ENCODE measurements at regions not wholly inside any gene's neighbourhood (a gene's known extent, or its start where the extent isn't known, plus 50 kb on each side); places are given as distances from the start of the nearest gene placed in this dataset.

- DNase-seq (no peak), ATAC-seq (ENCODE audit: low read depth) (no peak)
- TF ChIP-seq BHLHE40 (IDR thresholded peaks at IDR 0.05; ENCODE audit: low read depth, low read length) (no peak), POLR2A (IDR thresholded peaks at IDR 0.05; ENCODE audit: low read depth, low read length) (no peak), NFE2L2 (IDR thresholded peaks at IDR 0.05; ENCODE audit: low read depth, low read length) (no peak), SMC3 (IDR thresholded peaks at IDR 0.05; ENCODE audit: low read depth, low read length) (no peak), ELK1 (IDR thresholded peaks at IDR 0.05; ENCODE audit: borderline replicate concordance, low read depth, low read length) (no peak), CTCF (conservative IDR thresholded peaks at IDR 0.05; ENCODE audit: low read depth, low read length) (no peak), RCOR1 (IDR thresholded peaks at IDR 0.05; ENCODE audit: insufficient replicate concordance, low read length) (no peak), CHD1 (IDR thresholded peaks at IDR 0.05; ENCODE audit: low read depth, low read length) (no peak), MXI1 (IDR thresholded peaks at IDR 0.05; ENCODE audit: borderline replicate concordance, low read depth, low read length) (no peak), FOS (IDR thresholded peaks at IDR 0.05; ENCODE audit: low read depth, low read length) (no peak), RFX5 (IDR thresholded peaks at IDR 0.05; ENCODE audit: low read depth, low read length) (no peak), MAZ (IDR thresholded peaks at IDR 0.05; ENCODE audit: borderline replicate concordance, low read depth, low read length) (no peak), USF2 (IDR thresholded peaks at IDR 0.05; ENCODE audit: low read depth, low read length) (no peak)
- no peak overlapping the region for H2AK9ac ChIP-seq (replicated peaks; ENCODE audit: low read depth, low read length, poor library complexity)
- dilution Hi-C loops (cut with HindIII; ENCODE audit: low sequenced_read_pairs, unreplicated experiment) (no loop called here), intact Hi-C loops (cut with micrococcal nuclease) (no loop called here), in situ Hi-C loops (cut with MboI; ENCODE audit: low sequenced_read_pairs) (no loop called here)
- no peaks in the 10 kb centered on the region for H3K9me1 ChIP-seq (ENCODE audit: insufficient read depth, low read length)
- no peak overlapping the region for H3K56ac ChIP-seq (ENCODE audit: extremely low read depth, insufficient read depth, low read length)
- no peak overlapping the region for H3K14ac ChIP-seq (replicated peaks; ENCODE audit: low read depth, low read length)
- H2BK120ac ChIP-seq (ENCODE audit: low read depth, low read length) = no peak overlapping the region
- no TSS peak for BruUV-seq (replicated peaks)
- POLR2A ChIA-PET (ENCODE audit: unreplicated experiment) = no interaction called here
- H3K9me3 ChIP-seq (ENCODE audit: control insufficient read depth, insufficient read depth, low read length) = peaks cover 24% of the 10 kb centered on the region
- no peak overlapping the region for H2AFZ ChIP-seq (replicated peaks; ENCODE audit: low read length, poor library complexity)
- no peak overlapping the region for H3K9ac ChIP-seq (ENCODE audit: low read depth, low read length)
- no peaks in the 10 kb centered on the region for H3K4me1 ChIP-seq (ENCODE audit: control insufficient read depth, insufficient read depth, low read length)
- CTCF ChIA-PET = no interaction called here
- no peak overlapping the region for H3K23ac ChIP-seq (ENCODE audit: low read depth, low read length)
- H3K27me3 ChIP-seq (ENCODE audit: control insufficient read depth, insufficient read depth, low read length) = no peaks in the 10 kb centered on the region
- H4K91ac ChIP-seq (ENCODE audit: insufficient read depth, low read depth, low read length) = no peak overlapping the region
- H3K4me3 ChIP-seq (ENCODE audit: insufficient read depth, low read depth, low read length) = no peak overlapping the region
- no peak overlapping the region for H2BK20ac ChIP-seq (ENCODE audit: low read depth, low read length)
- H3K79me1 ChIP-seq (ENCODE audit: low read depth in 1 of 2, low read length in 2 of 2) = no peaks in the 10 kb centered on the region
- WGBS, 2 experiments (ENCODE audit: extremely low coverage in 2 of 2, insufficient read length in 1 of 2) = 33% methylated on average over 3 of the region's 11 CpGs; no CpG with 5 or more reads in 1 of the 2 experiments
- no peak overlapping the region for H2AK5ac ChIP-seq (ENCODE audit: low read depth, low read length)
- H3K36me3 ChIP-seq (ENCODE audit: control insufficient read depth, insufficient read depth, low read length) = no peaks in the 10 kb centered on the region
- no peak overlapping the region for H3K18ac ChIP-seq (ENCODE audit: low read depth, low read length)
- H3K4ac ChIP-seq (ENCODE audit: low read depth, low read length) = no peak overlapping the region
- H4K20me1 ChIP-seq (ENCODE audit: insufficient read depth, low read length) = no peaks in the 10 kb centered on the region
- no peak overlapping the region for H3K4me2 ChIP-seq (ENCODE audit: low read depth, low read length)
- H3K27ac ChIP-seq (ENCODE audit: insufficient read depth, low read length) = no peak overlapping the region
- H4K5ac ChIP-seq (ENCODE audit: low read depth, low read length) = no peak overlapping the region
- no peak overlapping the region for H4K8ac ChIP-seq (ENCODE audit: low read depth in 2 of 2, low read length in 2 of 2)
- no peak overlapping the region for H2BK5ac ChIP-seq (ENCODE audit: low read depth, low read length, poor library complexity, severe bottlenecking)
- no peak overlapping the region for H2BK15ac ChIP-seq (ENCODE audit: low read depth, low read length)
These were observed 137.8 kb downstream of the BRD1 start for GRCh38 chr22:49689858-49690257.

Data from IMR-90 (cell line).